Activated CD8-positive, alpha-beta memory T cell treated with anti-CD3 and anti-CD28 coated beads for 36 hours (primary cell): ENCODE measurements at regions not wholly inside any gene's neighbourhood (a gene's known extent, or its start where the extent isn't known, plus 50 kb on each side); places are given as distances from the start of the nearest gene placed in this dataset.

Experiments used
- CTCF ChIA-PET: fragments of 350-600 bp; sonication (Branson Sonifier 250); formaldehyde crosslinking; loops from one replicate; lab custom pipeline; 2021; ENCODE audit warnings: antibody characterized with exemption; lab: Charles Lee
- POLR2A ChIA-PET: fragments of 350-600 bp; sonication (Branson Sonifier 250); formaldehyde crosslinking; loops from one replicate; lab custom pipeline; 2021; ENCODE audit warnings: antibody characterized with exemption; lab: Charles Lee

GRCh38 chr14:97854918-97855317 is 1057.7 kb downstream of the VRK1 start:
- POLR2A ChIA-PET = no interaction called here
- CTCF ChIA-PET = no interaction called here

DNA sequence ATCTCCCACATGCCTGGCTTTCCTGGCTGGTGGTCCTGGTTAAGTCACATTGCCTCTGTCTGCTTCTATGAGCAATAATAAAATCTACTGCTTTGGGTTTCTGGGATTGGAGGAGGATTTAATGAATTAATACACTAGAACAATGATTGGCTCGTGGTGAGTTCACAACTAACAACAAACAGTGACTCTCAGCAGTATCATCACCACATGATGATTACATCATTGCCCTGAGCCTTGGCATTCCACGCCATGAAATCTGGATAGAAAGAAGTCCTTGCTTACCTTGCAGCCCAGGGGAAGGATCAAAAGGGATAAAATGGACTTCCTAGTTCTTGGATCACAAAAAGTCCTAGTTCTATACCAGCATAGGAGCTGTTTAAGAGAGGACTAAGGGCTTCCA is 1069.0 kb downstream of the VRK1 start:
- ChIA-PET CTCF (no interaction called here), POLR2A (no interaction called here)

- POLR2A ChIA-PET = no interaction called here
- CTCF ChIA-PET = no interaction called here
Observed at GRCh38 chr14:97866664-97867063, 1069.5 kb downstream of the VRK1 start.

GRCh38 chr14:97873291-97873690 is 1076.1 kb downstream of the VRK1 start:
- POLR2A ChIA-PET = no interaction called here
- CTCF ChIA-PET = no interaction called here

DNA sequence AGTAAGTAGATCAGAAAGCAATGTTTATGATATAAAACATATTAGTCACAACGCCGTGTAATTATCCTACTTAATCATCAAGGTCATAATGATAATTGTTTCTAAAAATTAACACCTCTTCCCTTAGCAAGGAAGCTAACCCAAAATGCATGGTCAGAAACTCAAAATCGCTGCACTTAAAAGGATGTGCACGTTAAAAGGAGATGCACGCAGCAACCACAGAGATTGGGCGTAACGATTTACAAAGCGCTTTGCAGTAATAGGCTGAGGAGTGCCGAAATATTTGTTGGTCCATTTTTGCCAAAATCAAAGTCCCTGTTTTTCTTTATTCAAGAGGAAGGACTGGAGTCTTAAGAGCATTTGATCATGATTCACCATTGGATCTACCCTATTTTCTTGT is 1077.2 kb downstream of the VRK1 start:
- ChIA-PET POLR2A (no interaction called here), CTCF (interaction anchor here (0.9 kb wide), 1 partner anchor 8 kb away, joined by 3 read pairs; no protein-coding TSS in a partner anchor)

GRCh38 chr14:97878206-97878605 is 1081.0 kb downstream of the VRK1 start:
- POLR2A ChIA-PET = no interaction called here
- CTCF ChIA-PET = no interaction called here

DNA sequence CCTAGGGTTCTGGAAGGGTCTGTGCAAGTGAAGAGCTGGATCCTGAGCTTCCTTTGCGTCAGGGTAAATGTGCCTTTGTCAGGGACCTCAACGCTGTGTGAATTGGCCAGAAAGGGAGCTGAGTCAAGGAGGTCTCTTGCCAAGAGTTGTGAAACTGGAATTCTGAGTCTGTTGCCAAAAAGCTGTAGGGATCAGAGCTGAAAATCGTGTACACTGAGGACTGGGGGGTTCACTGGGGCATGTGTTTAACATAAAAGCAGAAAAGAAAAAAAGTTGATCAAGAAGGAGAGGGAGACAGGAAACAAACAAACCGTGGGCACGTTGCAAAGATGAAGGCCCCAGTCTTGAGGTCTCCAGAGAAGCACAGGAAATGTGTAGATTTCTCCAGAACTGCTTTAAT is 1081.5 kb downstream of the VRK1 start:
- ChIA-PET CTCF (no interaction called here), POLR2A (no interaction called here)

- ChIA-PET POLR2A (no interaction called here), CTCF (no interaction called here)
Observed at GRCh38 chr14:97887690-97888089, 1090.5 kb downstream of the VRK1 start.

DNA sequence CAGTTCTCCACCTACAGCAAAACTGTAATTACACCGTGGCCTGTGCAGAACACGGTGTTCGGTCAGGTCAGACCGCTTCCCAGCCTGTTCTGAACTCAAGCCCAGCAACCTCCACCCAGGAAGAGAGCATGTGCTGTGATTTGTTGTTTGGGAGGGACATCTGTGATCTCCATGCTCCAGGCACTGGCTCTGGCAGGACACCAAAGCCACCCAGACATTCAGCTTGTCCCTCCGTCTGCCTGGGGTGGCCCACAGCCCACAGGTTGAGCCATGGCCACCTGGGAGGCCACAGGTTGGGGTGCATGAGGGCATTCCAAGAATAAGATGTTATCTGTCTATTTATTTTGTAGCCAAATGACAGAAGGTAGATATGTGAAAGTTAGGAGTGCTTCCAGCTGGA is 1091.1 kb downstream of the VRK1 start:
- ChIA-PET CTCF (no interaction called here), POLR2A (no interaction called here)

DNA sequence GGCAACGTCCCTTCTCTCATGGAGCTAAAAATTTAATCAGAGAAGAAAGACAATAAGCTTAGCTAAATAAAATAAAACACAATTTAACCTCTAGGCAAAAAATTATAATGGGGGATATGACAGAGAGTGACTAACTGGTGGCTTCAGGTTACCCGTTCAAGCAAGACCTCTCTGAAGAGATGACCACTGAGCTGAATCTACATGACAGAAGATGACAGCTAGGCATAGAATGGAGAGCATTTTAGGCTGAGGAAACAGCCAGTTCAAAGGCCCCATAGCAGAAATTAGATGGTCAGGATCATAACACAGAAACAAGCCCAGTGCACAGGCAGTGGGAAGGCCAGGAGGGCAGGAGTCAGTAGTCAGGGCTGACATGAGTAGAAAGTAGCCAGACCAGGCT is 1094.3 kb downstream of the VRK1 start:
- ChIA-PET CTCF (no interaction called here), POLR2A (no interaction called here)

- CTCF ChIA-PET = no interaction called here
- POLR2A ChIA-PET = no interaction called here
Observed at GRCh38 chr14:97894552-97894951, 1097.4 kb downstream of the VRK1 start.

GRCh38 chr14:97900196-97900854 is 1103.1 kb downstream of the VRK1 start:
- POLR2A ChIA-PET = no interaction called here
- CTCF ChIA-PET = no interaction called here

GRCh38 chr14:97902630-97903029 is 1105.4 kb downstream of the VRK1 start:
- ChIA-PET CTCF (no interaction called here), POLR2A (no interaction called here)

DNA sequence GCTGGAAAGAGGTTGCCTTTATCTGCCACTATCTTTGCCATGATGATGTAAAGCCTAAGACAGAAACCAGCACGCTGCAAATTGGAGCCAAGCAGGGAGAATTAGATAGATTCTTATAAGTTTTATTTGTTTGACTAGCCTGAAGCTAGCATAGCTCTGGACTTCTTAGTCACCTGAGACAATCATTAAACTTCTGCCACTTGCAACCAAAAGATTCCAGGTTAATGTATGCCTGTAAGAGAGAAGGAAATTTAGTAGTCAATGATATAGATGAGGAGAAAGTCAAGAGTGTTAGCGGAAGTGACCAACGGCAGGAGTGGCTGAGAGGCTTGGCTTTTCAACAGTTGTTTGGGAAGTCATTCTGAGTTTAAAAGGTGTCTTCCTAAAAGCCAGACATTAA is 1106.6 kb downstream of the VRK1 start:
- ChIA-PET POLR2A (no interaction called here), CTCF (no interaction called here)

- POLR2A ChIA-PET = no interaction called here
- CTCF ChIA-PET = no interaction called here
Observed at GRCh38 chr14:97912217-97912616, 1115.0 kb downstream of the VRK1 start.

GRCh38 chr14:97916100-97916499 is 1118.9 kb downstream of the VRK1 start:
- POLR2A ChIA-PET = no interaction called here
- CTCF ChIA-PET = no interaction called here

- ChIA-PET POLR2A (no interaction called here), CTCF (no interaction called here)
Observed at GRCh38 chr14:97916669-97917568, 1119.7 kb downstream of the VRK1 start.

DNA sequence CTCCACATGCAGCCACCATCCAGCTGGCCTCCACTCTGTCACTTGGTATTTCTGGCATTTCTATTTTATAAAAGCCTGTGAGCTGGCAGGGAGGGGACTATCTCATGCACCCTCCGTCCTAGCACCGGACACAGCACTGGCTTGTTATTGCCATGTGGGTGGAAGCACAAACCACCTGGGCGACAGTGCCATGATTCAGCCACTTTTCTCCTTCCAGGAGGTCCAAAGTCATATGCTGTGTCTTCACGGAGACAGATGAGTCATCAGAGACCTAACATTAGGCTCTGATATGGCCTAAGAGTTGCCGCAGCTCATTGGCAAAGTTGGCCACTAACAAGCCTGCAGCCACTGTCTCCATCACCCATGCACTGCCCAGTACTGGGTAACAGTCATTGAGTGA is 1123.0 kb downstream of the VRK1 start:
- ChIA-PET CTCF (interaction anchor here (0.6 kb wide), 1 partner anchor 1160 kb away, joined by 3 read pairs; no protein-coding TSS in a partner anchor), POLR2A (no interaction called here)

GRCh38 chr14:97921296-97921695 is 1124.1 kb downstream of the VRK1 start:
- ChIA-PET POLR2A (no interaction called here), CTCF (no interaction called here)

DNA sequence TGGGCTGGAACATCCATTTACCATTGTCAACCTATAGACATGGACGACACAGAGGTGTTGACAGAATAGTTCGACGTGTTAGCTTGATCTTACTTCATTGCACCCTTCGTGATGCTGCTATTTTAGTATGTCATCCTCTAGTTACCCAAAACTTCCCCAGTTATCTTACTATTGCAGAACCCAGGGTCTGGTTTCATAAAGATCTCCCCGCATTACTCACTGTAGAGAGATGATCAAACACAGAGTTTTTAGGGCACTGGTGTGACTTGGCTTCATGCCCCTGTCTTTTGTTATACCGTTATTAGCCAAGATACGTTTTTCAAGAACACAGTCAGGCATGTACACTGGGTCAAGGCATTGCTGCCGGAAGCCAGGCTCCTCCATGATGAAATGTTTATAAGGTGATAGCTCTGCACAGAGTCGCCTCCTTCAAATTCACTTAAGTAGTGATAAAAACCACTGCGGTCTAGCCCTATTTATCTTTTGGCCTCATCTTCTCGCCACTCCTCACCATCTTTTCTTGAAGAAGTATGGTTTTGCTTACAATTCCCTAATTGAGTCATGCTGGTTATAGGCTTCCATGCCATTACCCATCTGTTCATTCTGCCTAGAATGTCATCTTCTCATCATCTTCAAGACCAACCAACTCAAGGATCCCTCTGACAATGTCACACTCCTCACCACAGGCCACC is 1127.9 kb downstream of the VRK1 start:
- ChIA-PET CTCF (no interaction called here), POLR2A (interaction anchor here (0.6 kb wide), 1 partner anchor 1347 kb away, joined by 3 read pairs; the partner anchor contains the start of gene BCL11B)
